A549 (cell line): ENCODE measurements at regions not wholly inside any gene's neighbourhood (a gene's known extent, or its start where the extent isn't known, plus 50 kb on each side); places are given as distances from the start of the nearest gene placed in this dataset.
A peak's percentile ranks its signal among the peaks of the same experiment; 100 is the strongest.

Experiments used
- ATAC-seq, 2 experiments: fragments of 200-7000 bp in 1 of 2; fragments of >200 bp in 1 of 2; cut with Nextera tagmentation in 1 of 2; cut with Tn5 transposase in 1 of 2; 3 replicates each; pipeline versions ENCODE4 v1.8.0 to v1.9.1; 2018 to 2020; ENCODE audit warnings: mild to moderate bottlenecking in 1 of 2, moderate library complexity in 1 of 2
- CTCF ChIA-PET: fragments of 300-600 bp; sonication (Branson Sonifier 250); formaldehyde crosslinking; extraction: SDS; loops from one replicate; lab custom pipeline; 2021; ENCODE audit warnings: antibody characterized with exemption, inconsistent platforms; lab: Yijun Ruan, JAX
- POLR2A ChIA-PET: fragments of 350-600 bp; formaldehyde crosslinking; extraction: SDS; loops from one replicate; lab custom pipeline; 2021; ENCODE audit warnings: antibody characterized with exemption, inconsistent platforms; lab: Yijun Ruan, JAX
- DNase-seq, 2 experiments: peaks; one replicate each; pipeline versions ENCODE4 v3.0.0 to v3.0.0-alpha.2; 2011 to 2016; ENCODE audit warnings: low read depth in 1 of 2, low spot score in 1 of 2
- FAIRE-seq: peaks from 2 replicates; lab custom pipeline; 2011; peaks lifted over from hg19 to GRCh38; lab: Jason Lieb, UNC
- H3K27ac ChIP-seq, 2 experiments: fragments of >200 bp; sonication (Bioruptor Twin); formaldehyde crosslinking; 3 replicates each; pipeline ENCODE4 v1.5.1; 2016 to 2017
- H3K4me1 ChIP-seq: fragments of >200 bp; sonication (Bioruptor Twin); formaldehyde crosslinking; 3 replicates; pipeline ENCODE4 v1.6.1; 2016
- H3K4me2 ChIP-seq: fragments of >200 bp; sonication (Bioruptor Twin); formaldehyde crosslinking; 3 replicates; pipeline ENCODE4 v1.6.1; 2016
- H3K4me3 ChIP-seq: fragments of >200 bp; sonication (Bioruptor Twin); formaldehyde crosslinking; 3 replicates; pipeline ENCODE4 v1.5.1; 2016
- H3K9me3 ChIP-seq: fragments of >200 bp; sonication (Bioruptor Twin); formaldehyde crosslinking; 3 replicates; pipeline ENCODE4 v1.6.1; 2016
- CEBPB ChIP-seq, 2 experiments: fragments of >200 bp in 1 of 2; sonication (Bioruptor Twin) in 1 of 2; formaldehyde crosslinking in 1 of 2; IDR thresholded peaks; 2 replicates each; pipeline ENCODE4 v1.6.1; 2012 to 2016
- CHD2 ChIP-seq: fragments of 150-350 bp; IDR thresholded peaks from 2 replicates; pipeline ENCODE4 v1.6.1; 2014; ENCODE audit warnings: low read length; ENCODE audit not compliant: partially characterized antibody
- CHD4 ChIP-seq: fragments of 200-600 bp; sonication (generic); IDR thresholded peaks from 2 replicates; pipeline ENCODE4 v1.6.1; 2016; ENCODE audit warnings: antibody characterized with exemption, mild to moderate bottlenecking, borderline replicate concordance
- FOSL2 ChIP-seq, 2 experiments: fragments of 450-650 bp in 1 of 2; fragments of >200 bp in 1 of 2; sonication (Bioruptor Twin) in 1 of 2; formaldehyde crosslinking; IDR thresholded peaks; 2 replicates each; pipeline versions ENCODE4 v1.5.0 to v1.6.1; 2016 to 2020; ENCODE audit warnings: mild to moderate bottlenecking in 1 of 2, moderate library complexity in 1 of 2
- FOXS1 ChIP-seq: fragments of 250-450 bp; sonication (Bioruptor Pico); IDR thresholded peaks from 2 replicates; pipeline ENCODE4 v1.5.0; 2020; ENCODE audit warnings: mild to moderate bottlenecking, moderate library complexity
- GATA3 ChIP-seq: IDR thresholded peaks from 2 replicates; pipeline ENCODE4 v1.6.1; 2012; ENCODE audit warnings: borderline replicate concordance
- HDAC2 ChIP-seq: fragments of 200-600 bp; sonication (generic); IDR thresholded peaks from 2 replicates; pipeline ENCODE4 v1.6.1; 2016
- HOXA7 ChIP-seq: fragments of 250-450 bp; sonication (Bioruptor Pico); IDR thresholded peaks from 2 replicates; pipeline ENCODE4 v1.5.0; 2020; ENCODE audit warnings: mild to moderate bottlenecking, moderate library complexity
- JUN ChIP-seq, 2 experiments: fragments of >200 bp; sonication (Bioruptor Twin); formaldehyde crosslinking; IDR thresholded peaks; 2 replicates in 1 of 2; 3 replicates in 1 of 2; pipeline ENCODE4 v1.6.1; 2016 to 2017
- KDM1A ChIP-seq: fragments of 200-600 bp; sonication (generic); IDR thresholded peaks from 2 replicates; pipeline ENCODE4 v1.6.1; 2016; ENCODE audit warnings: low read depth, mild to moderate bottlenecking
- KDM5A ChIP-seq: fragments of 200-600 bp; sonication (generic); IDR thresholded peaks from 2 replicates; pipeline ENCODE4 v1.6.1; 2016; ENCODE audit warnings: antibody characterized with exemption, mild to moderate bottlenecking
- PHF8 ChIP-seq: fragments of 200-600 bp; sonication (generic); IDR thresholded peaks from 2 replicates; pipeline ENCODE4 v1.6.1; 2016; ENCODE audit warnings: low read depth, mild to moderate bottlenecking, antibody characterized with exemption, moderate library complexity, borderline replicate concordance
- POLR2A ChIP-seq: IDR thresholded peaks from 2 replicates; pipeline ENCODE4 v1.6.1; 2012; ENCODE audit warnings: mild to moderate bottlenecking, low read length
- RAD21 ChIP-seq, 2 experiments: fragments of >200 bp in 1 of 2; sonication (Bioruptor Twin) in 1 of 2; formaldehyde crosslinking in 1 of 2; IDR thresholded peaks in 1 of 2; conservative IDR thresholded peaks in 1 of 2; 2 replicates in 1 of 2; 3 replicates in 1 of 2; pipeline ENCODE4 v1.6.1; 2012 to 2018; ENCODE audit warnings: inconsistent platforms in 1 of 2
- RFX5 ChIP-seq: fragments of 450-650 bp; IDR thresholded peaks from 2 replicates; pipeline ENCODE4 v1.7.1; 2014; ENCODE audit warnings: antibody characterized with exemption, mild to moderate bottlenecking, moderate library complexity
- SMC3 ChIP-seq: fragments of >200 bp; sonication (Bioruptor Twin); formaldehyde crosslinking; IDR thresholded peaks from 3 replicates; pipeline ENCODE4 v1.6.1; 2018; ENCODE audit warnings: inconsistent platforms
- SREBF2 ChIP-seq: fragments of 450-650 bp; IDR thresholded peaks from 2 replicates; pipeline ENCODE4 v1.6.1; 2014; ENCODE audit warnings: mild to moderate bottlenecking, moderate library complexity
- TFCP2L1 ChIP-seq: fragments of 250-450 bp; sonication (Bioruptor Pico); IDR thresholded peaks from 2 replicates; pipeline ENCODE4 v1.5.0; 2021; ENCODE audit warnings: mild to moderate bottlenecking
- WGBS: methylation state at CpG from one replicate; pipeline ENCODE4 v1.1.6; 2017; ENCODE audit errors: missing lambda C conversion rate; 5-methylcytosine and 5-hydroxymethylcytosine counted together
- TF ChIP-seq, protein P1 (sequence below): fragments of 450-650 bp; IDR thresholded peaks from 2 replicates; pipeline ENCODE4 v1.6.1; 2014; ENCODE audit warnings: antibody characterized with exemption
- TF ChIP-seq, protein P2 (sequence below): fragments of >200 bp; sonication (Bioruptor Twin); formaldehyde crosslinking; IDR thresholded peaks from 2 replicates; pipeline ENCODE4 v1.6.1; 2016
- TF ChIP-seq, protein P3 (sequence below): IDR thresholded peaks from 2 replicates; pipeline ENCODE4 v1.6.1; 2012; ENCODE audit warnings: low read depth, borderline replicate concordance
- TF ChIP-seq, protein P4 (sequence below): fragments of >200 bp; sonication (Bioruptor Twin); formaldehyde crosslinking; IDR thresholded peaks from 3 replicates; pipeline ENCODE4 v1.6.1; 2016
- TF ChIP-seq, protein P5 (sequence below): IDR thresholded peaks from 2 replicates; pipeline ENCODE4 v1.6.1; 2012
- TF ChIP-seq, protein P6 (sequence below): IDR thresholded peaks from 2 replicates; pipeline ENCODE4 v1.6.1; 2012
- TF ChIP-seq, protein P7 (sequence below): fragments of 200-600 bp; sonication (generic); IDR thresholded peaks from 2 replicates; pipeline ENCODE4 v1.6.1; 2016; ENCODE audit warnings: antibody characterized with exemption, mild to moderate bottlenecking, moderate library complexity

DNA sequence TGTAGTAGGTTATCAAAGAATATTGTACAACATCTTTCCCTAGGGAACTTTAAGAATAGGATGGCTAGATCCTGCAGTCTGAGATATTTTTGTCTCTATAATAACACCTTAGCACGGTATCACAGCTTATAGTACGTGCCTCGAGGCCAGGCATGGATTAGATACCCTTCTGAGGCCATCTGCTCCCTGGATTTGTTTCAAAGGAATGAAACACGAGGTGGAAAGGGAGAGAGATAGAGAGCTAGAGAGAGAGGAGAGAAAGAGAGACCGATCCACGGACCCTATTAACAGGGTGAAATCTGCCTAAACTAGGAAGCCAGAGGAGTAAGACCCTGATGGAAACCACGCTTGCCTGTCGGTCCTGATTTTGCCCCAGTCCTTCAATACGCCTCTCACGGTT, 92.5 kb downstream of the CD83 start (continued):
- TF ChIP-seq, protein P1, sequence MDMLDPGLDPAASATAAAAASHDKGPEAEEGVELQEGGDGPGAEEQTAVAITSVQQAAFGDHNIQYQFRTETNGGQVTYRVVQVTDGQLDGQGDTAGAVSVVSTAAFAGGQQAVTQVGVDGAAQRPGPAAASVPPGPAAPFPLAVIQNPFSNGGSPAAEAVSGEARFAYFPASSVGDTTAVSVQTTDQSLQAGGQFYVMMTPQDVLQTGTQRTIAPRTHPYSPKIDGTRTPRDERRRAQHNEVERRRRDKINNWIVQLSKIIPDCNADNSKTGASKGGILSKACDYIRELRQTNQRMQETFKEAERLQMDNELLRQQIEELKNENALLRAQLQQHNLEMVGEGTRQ, result no peak
- TF ChIP-seq KDM1A (no peak), CHD2 (no peak), JUN (IDR thresholded peaks at IDR 0.05) (no peak), SREBF2 (no peak), HDAC2 (no peak), CHD4 (no peak)
- TF ChIP-seq, protein P2, sequence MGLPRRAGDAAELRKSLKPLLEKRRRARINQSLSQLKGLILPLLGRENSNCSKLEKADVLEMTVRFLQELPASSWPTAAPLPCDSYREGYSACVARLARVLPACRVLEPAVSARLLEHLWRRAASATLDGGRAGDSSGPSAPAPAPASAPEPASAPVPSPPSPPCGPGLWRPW, result no peak
- TF ChIP-seq, protein P3, sequence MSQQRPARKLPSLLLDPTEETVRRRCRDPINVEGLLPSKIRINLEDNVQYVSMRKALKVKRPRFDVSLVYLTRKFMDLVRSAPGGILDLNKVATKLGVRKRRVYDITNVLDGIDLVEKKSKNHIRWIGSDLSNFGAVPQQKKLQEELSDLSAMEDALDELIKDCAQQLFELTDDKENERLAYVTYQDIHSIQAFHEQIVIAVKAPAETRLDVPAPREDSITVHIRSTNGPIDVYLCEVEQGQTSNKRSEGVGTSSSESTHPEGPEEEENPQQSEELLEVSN, result no peak
- TF ChIP-seq, protein P4, sequence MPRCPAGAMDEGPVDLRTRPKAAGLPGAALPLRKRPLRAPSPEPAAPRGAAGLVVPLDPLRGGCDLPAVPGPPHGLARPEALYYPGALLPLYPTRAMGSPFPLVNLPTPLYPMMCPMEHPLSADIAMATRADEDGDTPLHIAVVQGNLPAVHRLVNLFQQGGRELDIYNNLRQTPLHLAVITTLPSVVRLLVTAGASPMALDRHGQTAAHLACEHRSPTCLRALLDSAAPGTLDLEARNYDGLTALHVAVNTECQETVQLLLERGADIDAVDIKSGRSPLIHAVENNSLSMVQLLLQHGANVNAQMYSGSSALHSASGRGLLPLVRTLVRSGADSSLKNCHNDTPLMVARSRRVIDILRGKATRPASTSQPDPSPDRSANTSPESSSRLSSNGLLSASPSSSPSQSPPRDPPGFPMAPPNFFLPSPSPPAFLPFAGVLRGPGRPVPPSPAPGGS, result no peak
- TF ChIP-seq, all 56 proteins: peak for 0

DNA sequence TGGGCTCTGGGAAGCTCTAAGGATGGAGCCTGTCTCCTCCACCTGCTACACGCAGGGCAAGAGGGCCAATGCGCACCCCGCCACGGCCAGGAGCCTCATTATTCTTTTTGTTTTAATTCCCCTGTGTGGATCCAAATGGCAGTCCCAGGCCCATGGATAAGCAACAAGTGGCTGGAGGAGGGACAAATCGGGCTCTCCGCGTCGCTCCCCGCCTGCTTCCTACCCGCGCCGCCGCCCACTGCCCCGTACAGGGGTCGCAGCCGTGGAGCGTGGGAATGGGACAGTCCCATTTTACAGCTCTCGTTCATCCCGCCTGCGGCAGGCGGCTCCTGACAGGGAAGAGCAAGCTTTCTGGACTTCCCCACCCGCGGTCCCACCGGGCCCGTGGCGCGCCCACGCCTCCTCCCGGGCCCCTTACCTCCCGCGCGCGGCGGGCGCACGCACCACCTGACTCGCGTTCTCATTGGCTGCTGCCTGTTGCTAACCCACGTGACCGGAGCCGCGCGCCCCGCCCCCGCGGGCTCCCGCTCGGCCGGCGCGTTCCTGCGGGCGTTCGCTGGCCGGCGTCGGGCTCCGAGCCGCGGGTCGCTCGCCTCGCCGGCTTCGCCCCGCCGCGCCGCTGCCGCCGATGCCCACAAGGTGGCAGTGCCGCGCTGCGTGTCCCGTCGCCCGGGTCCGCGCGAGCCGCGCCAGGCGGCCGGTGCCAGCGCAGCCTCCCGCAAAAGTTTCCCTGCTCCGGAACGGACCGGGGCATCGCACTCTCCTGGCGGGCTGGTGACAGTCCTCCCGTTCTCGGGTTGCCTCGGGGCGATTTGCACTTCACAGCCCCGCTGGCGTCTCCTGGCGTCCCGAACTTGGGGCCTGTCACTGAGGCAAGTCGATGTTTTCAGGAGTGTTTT, 93.3 kb downstream of the CD83 start:
- WGBS, result 18% methylated on average over 12 of the region's 100 CpGs
- peak overlapping the region; percentile 56 for H3K4me3 ChIP-seq
- ChIA-PET CTCF (interaction anchor here (0.6 to 2.6 kb wide), 9 partner anchors 8 to 1792 kb away, joined by 3 to 21 read pairs (median 3); no protein-coding TSS in a partner anchor), POLR2A (no interaction called here)
- H3K9me3 ChIP-seq, result no peaks in the 10 kb centered on the region
- H3K27ac ChIP-seq, result peak overlapping the region; percentile 88 to 93
- peaks cover 30% of the 10 kb centered on the region for H3K4me1 ChIP-seq
- peak overlapping the region; percentile 75 for H3K4me2 ChIP-seq
- ATAC-seq (peak; percentile 96), DNase-seq (peak; percentile 76 to 84), FAIRE-seq (no peak)
- TF ChIP-seq HDAC2, result no peak
- TF ChIP-seq PHF8, result peak; percentile 64; the same call in 1 of the 2 replicates
- TF ChIP-seq, protein P5, sequence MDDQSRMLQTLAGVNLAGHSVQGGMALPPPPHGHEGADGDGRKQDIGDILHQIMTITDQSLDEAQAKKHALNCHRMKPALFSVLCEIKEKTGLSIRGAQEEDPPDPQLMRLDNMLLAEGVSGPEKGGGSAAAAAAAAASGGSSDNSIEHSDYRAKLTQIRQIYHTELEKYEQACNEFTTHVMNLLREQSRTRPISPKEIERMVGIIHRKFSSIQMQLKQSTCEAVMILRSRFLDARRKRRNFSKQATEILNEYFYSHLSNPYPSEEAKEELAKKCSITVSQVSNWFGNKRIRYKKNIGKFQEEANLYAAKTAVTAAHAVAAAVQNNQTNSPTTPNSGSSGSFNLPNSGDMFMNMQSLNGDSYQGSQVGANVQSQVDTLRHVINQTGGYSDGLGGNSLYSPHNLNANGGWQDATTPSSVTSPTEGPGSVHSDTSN, result no peak
- peak; percentile 62 for TF ChIP-seq POLR2A
- TF ChIP-seq FOSL2 (IDR thresholded peaks at IDR 0.05), result no peak
- no peak for TF ChIP-seq FOSL2 (CRISPR knock-in tag; IDR thresholded peaks at IDR 0.05)
- TF ChIP-seq, protein P1, result peak; percentile 88
- TF ChIP-seq TFCP2L1 (CRISPR knock-in tag), result no peak
- no peak for TF ChIP-seq KDM5A
- TF ChIP-seq JUN (IDR thresholded peaks at IDR 0.05), result peak in 1 of 2 experiments; percentile 26; a peak in 2 of 5 replicates
- TF ChIP-seq, protein P6, sequence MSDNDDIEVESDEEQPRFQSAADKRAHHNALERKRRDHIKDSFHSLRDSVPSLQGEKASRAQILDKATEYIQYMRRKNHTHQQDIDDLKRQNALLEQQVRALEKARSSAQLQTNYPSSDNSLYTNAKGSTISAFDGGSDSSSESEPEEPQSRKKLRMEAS, result peak; percentile 85
- TF ChIP-seq SMC3, result peak; percentile 97
- peak; percentile 93 for TF ChIP-seq RFX5
- no peak for TF ChIP-seq HOXA7 (CRISPR knock-in tag)
- TF ChIP-seq, protein P7, sequence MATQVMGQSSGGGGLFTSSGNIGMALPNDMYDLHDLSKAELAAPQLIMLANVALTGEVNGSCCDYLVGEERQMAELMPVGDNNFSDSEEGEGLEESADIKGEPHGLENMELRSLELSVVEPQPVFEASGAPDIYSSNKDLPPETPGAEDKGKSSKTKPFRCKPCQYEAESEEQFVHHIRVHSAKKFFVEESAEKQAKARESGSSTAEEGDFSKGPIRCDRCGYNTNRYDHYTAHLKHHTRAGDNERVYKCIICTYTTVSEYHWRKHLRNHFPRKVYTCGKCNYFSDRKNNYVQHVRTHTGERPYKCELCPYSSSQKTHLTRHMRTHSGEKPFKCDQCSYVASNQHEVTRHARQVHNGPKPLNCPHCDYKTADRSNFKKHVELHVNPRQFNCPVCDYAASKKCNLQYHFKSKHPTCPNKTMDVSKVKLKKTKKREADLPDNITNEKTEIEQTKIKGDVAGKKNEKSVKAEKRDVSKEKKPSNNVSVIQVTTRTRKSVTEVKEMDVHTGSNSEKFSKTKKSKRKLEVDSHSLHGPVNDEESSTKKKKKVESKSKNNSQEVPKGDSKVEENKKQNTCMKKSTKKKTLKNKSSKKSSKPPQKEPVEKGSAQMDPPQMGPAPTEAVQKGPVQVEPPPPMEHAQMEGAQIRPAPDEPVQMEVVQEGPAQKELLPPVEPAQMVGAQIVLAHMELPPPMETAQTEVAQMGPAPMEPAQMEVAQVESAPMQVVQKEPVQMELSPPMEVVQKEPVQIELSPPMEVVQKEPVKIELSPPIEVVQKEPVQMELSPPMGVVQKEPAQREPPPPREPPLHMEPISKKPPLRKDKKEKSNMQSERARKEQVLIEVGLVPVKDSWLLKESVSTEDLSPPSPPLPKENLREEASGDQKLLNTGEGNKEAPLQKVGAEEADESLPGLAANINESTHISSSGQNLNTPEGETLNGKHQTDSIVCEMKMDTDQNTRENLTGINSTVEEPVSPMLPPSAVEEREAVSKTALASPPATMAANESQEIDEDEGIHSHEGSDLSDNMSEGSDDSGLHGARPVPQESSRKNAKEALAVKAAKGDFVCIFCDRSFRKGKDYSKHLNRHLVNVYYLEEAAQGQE, result no peak
- TF ChIP-seq, protein P4, result peak; percentile 35; the same call in 1 of the 3 replicates
- TF ChIP-seq, protein P3, result peak; percentile 91
- no peak for TF ChIP-seq CEBPB (IDR thresholded peaks at IDR 0.05)
- no peak for TF ChIP-seq FOXS1 (CRISPR knock-in tag)
- TF ChIP-seq RAD21 (conservative IDR thresholded peaks at IDR 0.05 in 1 of 2, IDR thresholded peaks at IDR 0.05 in 1 of 2), result peak; percentile 67 to 97
- no peak for TF ChIP-seq GATA3
